Activated naive CD4-positive, alpha-beta T cell treated with anti-CD3 and anti-CD28 coated beads, Interleukin-2, amount 50 U/mL, for 72 hours (primary cell): ENCODE measurements at regions not wholly inside any gene's neighbourhood (a gene's known extent, or its start where the extent isn't known, plus 50 kb on each side); places are given as distances from the start of the nearest gene placed in this dataset.
A peak's percentile ranks its signal among the peaks of the same experiment; 100 is the strongest.

Experiments
- ATAC-seq, 2 donors: fragments of 150-1000 bp; cut with Tn5 transposase; 2 replicates each; pipeline ENCODE4 v1.10.0; 2021; ENCODE audit warnings: mild to moderate bottlenecking in 2 of 2, moderate library complexity in 2 of 2
- DNase-seq, 2 donors: peaks; one replicate each; pipeline ENCODE4 v3.0.0; 2021 to 2022; ENCODE audit warnings: low spot score in 2 of 2
- H3K27ac Mint-ChIP-seq, 2 donors: one replicate each; pipeline ENCODE4 v1.8.0; 2022; ENCODE audit warnings: mild to moderate bottlenecking in 2 of 2, mixed read lengths in 2 of 2
- H3K36me3 Mint-ChIP-seq, 2 donors: one replicate each; pipeline ENCODE4 v1.8.0; 2022; ENCODE audit warnings: mixed read lengths in 2 of 2
- H3K9me3 Mint-ChIP-seq, 2 donors: one replicate each; pipeline ENCODE4 v1.8.0; 2022; ENCODE audit warnings: mixed read lengths in 2 of 2

DNA sequence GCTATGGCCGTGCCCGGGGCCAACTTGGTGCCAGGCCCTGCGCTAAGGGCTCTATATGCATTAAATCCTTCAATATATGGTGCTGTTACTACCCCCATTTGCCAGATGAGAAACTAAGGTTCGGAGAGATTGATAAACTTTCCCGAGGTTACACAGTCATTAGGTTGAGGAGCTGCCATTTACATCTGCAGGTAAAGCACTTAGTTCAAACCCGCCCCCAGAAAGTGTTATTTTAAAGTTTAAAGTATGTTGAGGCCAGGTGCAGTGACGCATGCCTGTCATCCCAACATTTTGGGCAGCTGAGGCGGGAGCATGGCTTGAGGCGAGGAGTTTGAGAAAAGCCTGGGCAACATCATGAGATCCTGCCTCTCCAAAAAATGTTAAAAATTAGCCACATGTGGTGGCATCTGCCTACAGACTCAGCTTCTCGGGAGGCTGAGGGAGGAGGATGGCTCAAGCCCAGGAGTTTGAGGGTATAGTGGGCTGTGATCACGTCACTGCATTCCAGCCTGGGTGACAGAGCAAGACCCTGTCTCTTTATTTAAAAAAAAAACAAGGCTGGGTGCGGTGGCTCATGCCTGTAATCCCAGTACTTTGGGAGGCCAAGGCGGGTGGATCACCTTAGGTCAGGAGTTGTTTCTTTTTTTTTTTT, 264.7 kb downstream of the PARN start:
- ATAC-seq (no peak), DNase-seq (no peak)
- H3K27ac Mint-ChIP-seq = no peak overlapping the region
- H3K36me3 Mint-ChIP-seq = no peaks in the 10 kb centered on the region
- H3K9me3 Mint-ChIP-seq = no peaks in the 10 kb centered on the region

DNA sequence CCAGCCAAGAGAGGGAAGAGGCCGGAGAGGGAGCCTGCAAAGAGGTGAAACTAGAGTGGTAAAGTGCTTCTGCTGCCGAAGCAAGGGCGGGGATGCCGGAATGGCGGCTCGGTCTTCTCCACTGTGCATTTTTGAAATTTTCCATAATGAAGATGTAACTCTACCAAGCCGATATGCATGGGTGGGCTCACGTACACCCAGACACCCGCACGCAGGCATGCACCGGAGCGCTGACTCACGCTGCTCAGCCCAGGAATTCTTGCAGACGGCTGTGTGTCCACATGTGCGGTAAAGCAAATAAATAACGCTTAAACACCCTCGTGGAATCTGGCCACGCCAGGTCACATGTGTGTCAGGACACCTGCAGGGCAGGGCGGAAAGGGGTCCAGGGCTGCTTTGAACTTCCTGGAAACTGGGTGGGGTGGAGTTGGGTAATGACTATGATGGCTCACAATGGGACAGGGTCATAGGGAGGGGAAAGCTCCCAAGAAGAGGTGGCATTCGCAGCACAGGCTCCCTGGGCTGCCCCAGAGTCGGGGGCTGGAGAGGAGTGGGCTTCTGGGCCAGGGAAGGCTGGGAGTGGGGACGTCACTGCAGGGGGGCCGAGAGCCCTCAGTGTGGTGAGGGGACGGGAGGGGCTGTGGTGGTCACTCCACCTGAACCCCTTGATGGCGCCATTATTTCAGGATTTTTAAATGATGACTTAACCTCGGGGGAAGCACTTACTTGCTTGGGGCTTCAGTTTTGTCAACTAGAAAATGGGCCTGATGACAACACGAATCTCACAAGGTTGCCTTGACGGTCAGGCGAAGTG, 265.5 kb downstream of the PARN start:
- no peaks in the 10 kb centered on the region for H3K36me3 Mint-ChIP-seq
- ATAC-seq (no peak), DNase-seq (no peak)
- no peak overlapping the region for H3K27ac Mint-ChIP-seq
- H3K9me3 Mint-ChIP-seq = no peaks in the 10 kb centered on the region

DNA sequence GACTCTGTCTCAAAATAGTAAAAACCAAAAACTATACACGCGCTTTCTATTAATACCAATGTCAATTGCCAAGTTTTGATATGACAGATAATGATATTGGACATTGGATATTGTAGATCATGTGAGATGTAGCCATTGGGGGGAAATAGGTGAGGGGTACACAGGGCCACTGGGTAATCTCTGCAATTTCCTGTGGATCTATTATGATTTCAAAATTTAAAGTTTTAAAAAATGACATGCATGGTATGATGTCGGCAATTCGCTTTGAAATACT, 266.0 kb downstream of the PARN start:
- no peaks in the 10 kb centered on the region for H3K36me3 Mint-ChIP-seq
- H3K27ac Mint-ChIP-seq = no peak overlapping the region

DNA sequence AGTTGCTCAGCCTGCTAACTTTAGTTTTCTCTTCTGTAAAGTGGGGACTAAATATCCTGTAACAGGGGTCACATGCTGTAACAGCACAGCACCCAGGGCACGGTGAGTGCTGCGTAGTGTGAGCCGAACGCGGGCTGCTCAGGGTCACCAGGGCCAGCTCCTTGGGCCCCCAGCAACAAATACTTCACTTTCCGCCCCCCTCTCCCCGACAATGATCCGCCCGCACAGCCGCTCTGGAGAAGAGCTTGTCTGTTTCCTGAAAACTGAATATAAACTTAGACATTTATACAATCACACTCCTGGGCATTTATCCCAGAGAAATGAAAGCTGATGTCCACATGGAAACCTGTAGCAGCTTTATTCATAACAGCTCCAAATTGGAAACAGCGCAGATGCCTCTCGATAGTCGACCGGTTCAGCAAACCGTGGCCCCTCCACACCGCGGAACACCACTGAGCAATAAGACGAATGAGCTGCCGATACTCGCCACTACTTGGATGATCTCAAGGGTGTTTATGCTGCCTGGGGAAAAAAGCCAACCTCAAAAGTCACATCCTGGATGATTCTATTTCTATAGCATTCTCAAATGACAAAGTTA, 267.2 kb downstream of the PARN start:
- Mint-ChIP-seq H3K36me3 (no peaks in the 10 kb centered on the region), H3K9me3 (no peaks in the 10 kb centered on the region), H3K27ac (no peak overlapping the region)
- ATAC-seq (no peak), DNase-seq (no peak)

More for the DNA sequence above, 266.0 kb downstream of the PARN start:
- no peak for ATAC-seq
- DNase-seq = no peak
- H3K9me3 Mint-ChIP-seq = no peaks in the 10 kb centered on the region

DNA sequence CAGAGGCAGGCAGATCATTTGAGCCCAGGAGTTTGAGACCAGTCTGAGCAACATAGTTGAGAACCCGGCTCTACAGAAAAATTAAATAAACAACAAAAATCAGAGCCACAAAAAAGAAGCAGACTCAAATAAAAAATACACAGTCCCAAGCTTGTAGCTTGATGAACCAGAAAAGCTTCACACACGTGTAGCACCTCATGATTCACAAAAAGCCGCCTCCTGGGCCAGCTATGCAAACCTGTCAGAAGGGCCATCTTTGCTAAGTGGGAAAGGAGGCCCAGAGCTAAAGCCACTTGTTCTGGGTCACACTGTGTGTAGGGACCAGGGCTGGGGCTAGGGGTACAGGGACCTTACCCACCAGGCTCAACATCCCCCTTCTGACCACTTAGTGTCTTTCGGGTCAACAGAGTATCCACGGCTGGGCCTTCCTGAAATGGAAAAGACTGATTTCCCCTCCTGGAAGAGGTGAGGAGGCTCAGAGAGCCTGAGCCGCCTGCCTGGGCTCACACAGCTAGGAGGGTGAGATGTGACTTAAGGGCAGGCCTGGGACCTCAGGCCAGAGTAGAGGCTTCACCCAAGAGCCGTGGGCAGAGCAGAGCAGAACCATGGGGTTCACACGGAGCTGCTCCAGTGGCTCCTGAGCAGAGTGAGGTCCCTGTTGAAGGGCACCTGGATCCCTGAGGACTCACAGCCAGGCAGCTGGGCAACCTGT, 269.6 kb downstream of the PARN start:
- Mint-ChIP-seq H3K9me3 (no peaks in the 10 kb centered on the region), H3K36me3 (no peaks in the 10 kb centered on the region), H3K27ac (no peak overlapping the region)
- no peak for ATAC-seq
- DNase-seq = no peak

DNA sequence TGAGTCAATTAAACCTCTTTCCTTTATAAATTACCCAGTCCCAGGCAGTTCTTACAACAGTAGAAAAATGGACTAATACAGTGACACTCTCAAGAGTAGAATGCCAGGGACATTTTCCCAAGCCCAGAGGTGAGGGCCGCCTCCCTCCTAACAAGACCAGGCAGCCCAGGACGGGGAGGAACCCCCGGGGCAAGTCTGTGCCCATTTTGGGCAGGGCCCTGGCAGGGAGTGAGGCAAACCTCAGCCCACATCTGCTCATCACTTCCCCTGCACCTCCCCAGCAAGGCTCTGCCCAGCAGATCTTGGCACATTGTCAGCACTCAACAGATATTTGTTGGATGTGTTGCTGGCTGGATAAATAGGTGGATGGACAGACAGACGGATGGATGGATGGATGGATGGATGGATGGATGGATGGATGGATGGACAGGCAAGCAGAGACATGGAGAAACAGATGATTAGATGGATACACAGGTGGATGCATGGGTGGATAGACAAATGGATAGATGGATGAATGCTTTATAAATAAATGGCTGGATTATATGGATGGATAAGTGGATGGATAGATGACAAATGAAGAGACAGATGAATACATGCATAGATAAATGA, 271.3 kb downstream of the PARN start:
- no peaks in the 10 kb centered on the region for H3K36me3 Mint-ChIP-seq
- no peak overlapping the region for H3K27ac Mint-ChIP-seq
- H3K9me3 Mint-ChIP-seq = no peaks in the 10 kb centered on the region
- DNase-seq (no peak), ATAC-seq (no peak)

DNA sequence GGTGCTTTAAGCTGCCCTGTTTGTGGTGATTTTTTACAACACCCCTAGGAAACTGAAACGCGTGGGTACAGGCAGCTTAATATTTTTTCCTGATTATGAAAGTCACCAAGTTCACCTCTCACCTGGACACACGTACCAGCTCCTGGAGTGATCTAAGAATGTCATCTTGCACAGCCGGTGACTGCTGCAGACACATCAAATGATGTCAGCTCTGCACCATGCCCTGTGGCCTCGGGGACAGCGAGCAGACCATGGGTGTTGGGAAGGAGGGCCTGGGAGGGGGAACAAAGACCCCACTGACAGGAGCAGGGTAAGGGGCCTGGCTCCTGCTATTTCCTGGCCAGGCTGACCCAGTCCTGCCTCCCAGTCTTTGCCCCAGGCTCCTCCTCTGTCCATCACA, 272.7 kb downstream of the PARN start:
- H3K36me3 Mint-ChIP-seq = no peaks in the 10 kb centered on the region
- ATAC-seq = no peak
- H3K27ac Mint-ChIP-seq = no peak overlapping the region
- H3K9me3 Mint-ChIP-seq = no peaks in the 10 kb centered on the region
- no peak for DNase-seq

DNA sequence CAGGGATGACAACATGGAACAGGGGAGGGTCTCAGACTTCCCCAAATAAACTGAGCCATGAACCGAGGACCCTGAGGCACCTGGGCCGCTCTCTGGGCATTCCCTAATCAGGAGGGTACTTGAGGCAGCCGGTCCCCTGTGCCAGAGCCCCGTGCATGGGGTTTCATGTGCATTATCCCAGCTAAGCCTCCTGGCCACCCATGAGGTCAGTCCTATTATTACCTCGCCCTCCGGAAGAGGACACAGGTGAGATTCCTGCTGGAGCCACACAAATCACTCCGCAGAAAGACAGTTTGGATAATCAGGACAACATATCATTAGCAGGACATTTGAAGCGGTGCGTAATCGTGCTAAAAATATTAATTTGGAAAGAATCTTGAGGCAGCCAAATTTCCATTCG, 274.0 kb downstream of the PARN start:
- Mint-ChIP-seq H3K36me3 (no peaks in the 10 kb centered on the region), H3K9me3 (no peaks in the 10 kb centered on the region), H3K27ac (no peak overlapping the region)
- DNase-seq (no peak), ATAC-seq (no peak)

DNA sequence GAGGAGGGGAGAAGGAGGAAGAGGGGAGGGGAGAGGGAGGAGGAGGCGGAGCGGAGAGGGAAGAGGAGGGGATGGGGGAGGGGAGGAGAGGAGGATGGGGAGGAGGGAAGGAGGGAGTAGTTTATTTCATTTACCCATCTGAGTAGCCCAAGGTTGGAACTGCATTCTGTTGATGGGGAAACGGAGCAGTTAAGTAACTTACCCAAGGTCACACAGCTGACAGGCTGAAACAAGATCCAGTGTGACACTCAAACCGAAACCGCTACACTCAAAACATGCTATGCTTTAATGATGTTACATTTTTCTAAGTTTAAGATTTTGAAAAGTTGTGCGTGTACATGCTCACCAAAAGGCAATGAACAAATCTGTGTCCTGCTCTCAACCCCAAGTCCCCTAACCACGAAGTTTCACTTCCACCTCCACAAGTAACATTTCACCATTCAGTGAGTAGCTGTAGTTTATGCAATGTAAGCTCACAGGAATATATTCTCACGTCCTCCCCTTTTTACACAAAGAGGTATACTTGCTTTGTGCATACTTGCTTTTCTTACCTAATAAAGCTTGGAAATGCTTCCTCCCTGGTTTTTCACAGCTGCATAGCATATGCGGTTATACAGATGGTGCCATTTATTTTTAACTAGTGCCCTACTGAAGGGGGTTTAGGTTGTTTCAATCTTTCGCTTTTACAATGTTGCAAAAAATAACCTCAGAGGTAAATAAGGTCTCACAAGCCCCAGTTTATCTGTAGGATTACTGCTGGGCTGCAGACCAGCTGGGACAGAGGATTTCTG, 275.3 kb downstream of the PARN start:
- Mint-ChIP-seq H3K36me3 (no peaks in the 10 kb centered on the region), H3K9me3 (no peaks in the 10 kb centered on the region), H3K27ac (no peak overlapping the region)
- DNase-seq (peak in 1 of 2 donors; percentile 38), ATAC-seq (peak; percentile 97)

DNA sequence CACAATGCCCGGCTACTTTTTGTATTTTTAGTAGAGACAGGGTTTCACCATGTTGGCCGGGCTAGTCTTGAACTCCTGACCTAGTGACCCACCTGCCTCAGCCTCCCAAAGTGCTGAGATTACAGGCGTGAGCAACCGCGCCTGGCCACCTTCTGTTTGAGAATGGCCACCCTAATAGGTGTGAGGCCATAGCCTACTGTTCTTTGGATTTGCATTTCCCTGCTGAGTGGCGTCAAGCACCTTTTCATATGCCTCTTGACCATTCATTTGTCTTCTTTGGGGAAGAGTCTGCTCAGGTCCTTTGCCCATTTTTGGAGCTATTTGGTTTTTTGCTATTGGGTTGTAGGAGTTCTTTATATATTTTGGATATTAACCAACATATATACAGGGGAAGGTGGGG, 276.7 kb downstream of the PARN start:
- DNase-seq (no peak), ATAC-seq (no peak)
- no peaks in the 10 kb centered on the region for H3K36me3 Mint-ChIP-seq
- H3K27ac Mint-ChIP-seq = no peak overlapping the region
- H3K9me3 Mint-ChIP-seq = no peaks in the 10 kb centered on the region

DNA sequence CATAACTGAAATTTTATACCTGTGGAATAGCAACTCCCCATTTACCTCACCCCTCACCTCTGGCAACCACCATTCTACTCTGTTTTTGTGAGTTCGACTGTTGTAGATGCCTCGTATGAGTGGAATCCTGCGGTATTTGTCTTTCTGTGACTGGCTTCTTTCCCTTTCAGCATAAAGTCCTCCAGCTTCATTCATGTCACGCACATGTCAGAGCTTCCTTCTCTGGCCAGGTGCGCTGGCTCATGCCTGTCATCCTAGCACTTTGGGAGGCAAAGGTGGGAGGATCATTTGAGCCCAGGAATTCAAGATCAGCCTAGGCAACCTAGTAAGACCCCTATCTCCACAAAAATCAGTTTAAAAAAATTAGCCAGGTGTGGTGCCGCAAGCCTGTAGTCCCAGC, 278.4 kb downstream of the PARN start:
- DNase-seq (no peak), ATAC-seq (no peak)
- Mint-ChIP-seq H3K36me3 (peaks cover 0 to under 1% of the 10 kb centered on the region in 2 donors), H3K9me3 (no peaks in the 10 kb centered on the region), H3K27ac (no peak overlapping the region)

DNA sequence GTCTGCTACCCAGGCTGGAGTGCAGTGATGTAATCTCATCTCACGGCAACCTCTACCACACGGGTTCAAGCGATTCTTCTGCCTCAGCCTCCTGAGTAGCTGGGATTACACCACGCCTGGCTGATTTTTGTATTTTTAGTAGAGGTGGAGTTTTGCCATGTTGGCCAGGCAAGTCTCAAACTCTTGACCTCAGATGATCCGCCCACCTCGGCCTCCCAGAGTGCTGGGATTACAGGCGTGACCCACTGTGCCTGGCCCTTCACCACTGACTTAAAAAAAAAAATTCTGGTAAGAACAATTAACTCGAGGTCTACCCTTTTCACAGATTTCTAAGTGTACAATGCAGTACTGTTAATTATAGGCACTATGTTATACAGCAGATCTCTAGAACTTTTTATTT, 279.4 kb downstream of the PARN start:
- H3K36me3 Mint-ChIP-seq = peaks cover 0 to 8% of the 10 kb centered on the region in 2 donors
- ATAC-seq (no peak), DNase-seq (no peak)
- peaks cover 5% of the 10 kb centered on the region in 2 donors for H3K9me3 Mint-ChIP-seq
- H3K27ac Mint-ChIP-seq = no peak overlapping the region

DNA sequence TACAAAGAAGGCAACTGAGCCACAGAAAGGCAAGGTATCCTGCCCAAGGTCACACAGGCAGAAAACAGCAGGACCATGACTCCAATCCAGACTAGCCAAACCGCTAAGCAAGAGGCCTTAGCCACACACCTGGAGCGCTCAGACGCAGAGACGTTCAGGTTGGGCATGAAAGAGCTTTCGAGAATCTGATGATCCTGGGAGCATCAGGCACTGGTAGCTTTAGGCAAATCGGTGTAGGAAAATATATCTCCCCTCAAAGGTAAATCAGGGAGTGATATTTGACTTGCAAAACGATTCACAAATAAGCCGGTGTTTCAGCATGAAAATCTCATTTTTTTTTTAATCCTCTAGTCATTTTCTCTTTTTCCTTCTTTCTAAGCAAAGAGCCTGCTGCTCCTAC, 279.0 kb downstream of the MRTFB start:
- Mint-ChIP-seq H3K27ac (no peak overlapping the region), H3K36me3 (peaks cover 0 to 8% of the 10 kb centered on the region in 2 donors), H3K9me3 (peaks cover 5% of the 10 kb centered on the region in 2 donors)
- DNase-seq = no peak
- ATAC-seq = no peak

DNA sequence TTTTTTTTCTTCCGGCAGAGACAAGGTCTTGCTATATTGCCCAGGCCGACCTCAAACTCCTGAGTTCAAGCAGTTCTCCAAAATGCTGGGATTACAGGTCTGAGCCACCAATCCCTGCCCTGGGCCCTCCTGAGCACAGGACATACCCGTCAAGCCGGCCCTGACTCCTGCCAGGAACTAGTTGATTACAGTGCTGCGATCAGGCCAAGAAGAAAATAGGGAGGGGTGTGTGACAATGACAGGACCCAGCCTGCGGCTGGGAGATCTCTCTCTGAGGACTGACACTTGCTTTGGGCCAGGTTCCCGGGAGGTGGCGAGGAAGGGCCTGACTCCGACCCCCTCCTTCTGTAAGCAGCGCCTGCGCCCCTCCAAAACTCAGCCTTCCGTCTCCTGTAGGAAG, 276.6 kb downstream of the MRTFB start:
- no peak for DNase-seq
- ATAC-seq = no peak
- Mint-ChIP-seq H3K27ac (no peak overlapping the region), H3K9me3 (peaks cover 11 to 14% of the 10 kb centered on the region in 2 donors), H3K36me3 (peaks cover 5 to 13% of the 10 kb centered on the region in 2 donors)

DNA sequence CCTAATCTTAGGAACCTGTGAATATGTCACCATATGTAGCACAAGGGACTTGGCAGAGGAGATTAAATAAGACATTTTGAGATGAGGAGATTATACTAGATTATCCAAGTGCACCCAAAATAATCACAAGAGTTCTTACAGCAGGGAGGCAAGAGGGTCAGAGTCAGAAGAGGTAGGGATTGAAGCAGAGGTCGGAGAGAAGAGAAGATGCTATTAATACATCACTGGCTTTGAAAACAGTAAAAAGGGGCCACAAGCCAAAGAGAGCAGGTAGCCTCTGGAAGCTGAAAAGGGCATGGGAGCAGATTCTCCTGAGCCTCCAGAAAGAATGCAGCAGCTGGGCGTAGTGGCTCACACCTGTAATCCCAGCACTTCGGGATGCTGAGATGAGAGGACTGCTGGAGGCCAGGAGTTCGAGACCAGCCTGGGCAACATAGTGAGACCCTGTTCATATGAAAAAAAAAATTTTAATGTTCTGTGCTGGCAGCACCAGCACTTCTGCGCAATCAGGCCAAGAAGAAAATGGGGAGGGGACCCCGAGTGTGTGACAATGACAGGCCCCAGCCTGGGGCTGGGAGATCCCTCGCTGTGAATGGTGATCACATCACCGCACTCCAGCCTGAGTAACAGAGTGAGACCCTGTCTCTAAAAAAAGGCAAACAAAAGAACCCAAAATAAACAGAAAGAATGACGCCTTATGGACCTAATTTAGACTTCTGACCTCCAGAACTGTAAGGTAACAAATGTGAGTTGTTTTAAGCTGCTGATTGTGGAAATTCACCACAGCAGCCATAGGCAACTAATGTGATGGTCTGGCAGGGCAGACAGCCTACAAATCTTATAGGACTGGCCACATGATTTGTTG, 275.4 kb downstream of the MRTFB start:
- no peak for ATAC-seq
- Mint-ChIP-seq H3K36me3 (peaks cover 8 to 15% of the 10 kb centered on the region in 2 donors), H3K27ac (no peak overlapping the region)

More for the DNA sequence above, 275.4 kb downstream of the MRTFB start:
- H3K9me3 Mint-ChIP-seq = peaks cover 15 to 16% of the 10 kb centered on the region in 2 donors
- no peak for DNase-seq
